ENCODE measurements at regions not wholly inside any gene's neighbourhood (a gene's known extent, or its start where the extent isn't known, plus 50 kb on each side); places are given as distances from the start of the nearest gene placed in this dataset.

DNA sequence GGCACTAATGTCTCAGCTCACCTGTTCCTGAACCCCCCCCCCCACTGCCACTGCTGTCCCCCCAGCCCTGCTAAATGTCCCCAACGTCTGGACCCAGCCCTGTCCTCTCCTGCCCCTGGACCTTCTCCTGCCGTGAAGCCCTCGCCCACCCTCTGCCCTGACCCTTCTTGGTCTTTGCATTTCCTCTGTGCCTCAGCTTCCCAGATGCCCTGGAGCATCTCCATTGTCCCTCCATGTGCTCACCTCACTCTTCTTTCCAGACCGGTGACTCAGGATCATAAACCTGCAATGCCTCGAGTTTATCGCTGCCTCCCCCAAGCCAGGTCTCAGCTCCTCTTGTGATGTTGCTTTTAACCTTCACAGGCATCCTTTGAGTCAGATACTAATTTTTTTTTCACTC, 416.4 kb downstream of the BRD1 start:
- TF ChIP-seq CTCF (IDR thresholded peaks at IDR 0.05; ENCODE audit: low read depth, low read length), result no peak
- Histone ChIP-seq H3K36me3 (no peaks in the 10 kb centered on the region), H3K27ac (no peak overlapping the region), H3K27me3 (no peaks in the 10 kb centered on the region), H3K9me3 (ENCODE audit: low read depth) (no peaks in the 10 kb centered on the region), H3K4me3 (no peak overlapping the region), H3K4me1 (ENCODE audit: low read depth) (no peaks in the 10 kb centered on the region)
- DNase-seq (ENCODE audit: low read depth in 1 of 2, low spot score in 1 of 2), result no peak

GRCh38 chr22:49408102-49408836, 419.4 kb downstream of the BRD1 start:
- H3K27ac ChIP-seq, result no peak overlapping the region
- TF ChIP-seq CTCF (IDR thresholded peaks at IDR 0.05; ENCODE audit: low read depth, low read length), result no peak
- no peaks in the 10 kb centered on the region for H3K36me3 ChIP-seq
- no peak for DNase-seq (ENCODE audit: low read depth in 1 of 2, low spot score in 1 of 2)
- no peaks in the 10 kb centered on the region for H3K4me1 ChIP-seq (ENCODE audit: low read depth)
- no peaks in the 10 kb centered on the region for H3K27me3 ChIP-seq
- H3K4me3 ChIP-seq, result no peak overlapping the region
- H3K9me3 ChIP-seq (ENCODE audit: low read depth), result no peaks in the 10 kb centered on the region

GRCh38 chr22:49406879-49407587, 420.6 kb downstream of the BRD1 start:
- TF ChIP-seq CTCF (IDR thresholded peaks at IDR 0.05; ENCODE audit: low read depth, low read length), result no peak
- H3K9me3 ChIP-seq (ENCODE audit: low read depth), result no peaks in the 10 kb centered on the region
- H3K27ac ChIP-seq, result no peak overlapping the region
- no peaks in the 10 kb centered on the region for H3K4me1 ChIP-seq (ENCODE audit: low read depth)
- no peak for DNase-seq (ENCODE audit: low read depth in 1 of 2, low spot score in 1 of 2)
- H3K4me3 ChIP-seq, result no peak overlapping the region
- H3K36me3 ChIP-seq, result no peaks in the 10 kb centered on the region
- no peaks in the 10 kb centered on the region for H3K27me3 ChIP-seq

GRCh38 chr22:49406047-49406650, 421.5 kb downstream of the BRD1 start:
- Histone ChIP-seq H3K4me1 (ENCODE audit: low read depth) (no peaks in the 10 kb centered on the region), H3K36me3 (no peaks in the 10 kb centered on the region), H3K27ac (no peak overlapping the region), H3K4me3 (no peak overlapping the region), H3K27me3 (no peaks in the 10 kb centered on the region), H3K9me3 (ENCODE audit: low read depth) (no peaks in the 10 kb centered on the region)
- no peak for TF ChIP-seq CTCF (IDR thresholded peaks at IDR 0.05; ENCODE audit: low read depth, low read length)
- DNase-seq (ENCODE audit: low read depth in 1 of 2, low spot score in 1 of 2), result no peak

DNA sequence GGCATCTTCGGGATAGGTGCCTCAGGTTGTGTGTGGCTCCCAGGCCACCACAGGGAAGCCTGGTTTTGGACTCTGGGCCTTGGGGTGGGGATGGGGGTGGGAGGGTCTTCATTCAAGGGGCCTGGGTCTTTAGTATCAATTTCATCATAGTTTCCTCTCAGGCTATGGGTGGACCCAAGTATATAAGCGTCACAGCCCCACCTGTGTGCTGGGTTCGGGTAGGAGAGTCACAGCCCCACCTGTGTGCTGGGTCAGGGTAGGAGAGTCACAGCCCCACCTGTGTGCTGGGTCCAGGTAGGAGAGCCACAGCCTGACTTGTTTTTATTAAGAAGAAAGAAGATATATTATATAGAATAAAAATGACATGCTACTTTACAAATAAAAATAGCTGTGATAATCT, 422.1 kb downstream of the BRD1 start:
- Histone ChIP-seq H3K4me3 (no peak overlapping the region), H3K27ac (no peak overlapping the region), H3K4me1 (ENCODE audit: low read depth) (no peaks in the 10 kb centered on the region), H3K27me3 (no peaks in the 10 kb centered on the region), H3K36me3 (no peaks in the 10 kb centered on the region), H3K9me3 (ENCODE audit: low read depth) (no peaks in the 10 kb centered on the region)
- DNase-seq (ENCODE audit: low read depth in 1 of 2, low spot score in 1 of 2), result no peak
- no peak for TF ChIP-seq CTCF (IDR thresholded peaks at IDR 0.05; ENCODE audit: low read depth, low read length)
